GM23338 (cell line): ENCODE measurements at regions not wholly inside any gene's neighbourhood (a gene's known extent, or its start where the extent isn't known, plus 50 kb on each side); places are given as distances from the start of the nearest gene placed in this dataset.

Experiments
- CTCF ChIP-seq, 2 experiments: fragments of 200-600 bp in 1 of 2; sonication (generic) in 1 of 2; conservative IDR thresholded peaks; 2 replicates each; pipeline versions ENCODE4 v1.5.1 to v1.6.1; 2016 to 2017; ENCODE audit warnings: antibody characterized with exemption in 2 of 2, low read depth in 2 of 2, mild to moderate bottlenecking in 2 of 2, moderate library complexity in 1 of 2
- EZH2 ChIP-seq: fragments of 200-600 bp; sonication (generic); IDR thresholded peaks from one replicate; pipeline ENCODE4 v1.8.0; 2017; ENCODE audit warnings: antibody characterized with exemption, mild to moderate bottlenecking, low read depth; ENCODE audit not compliant: unreplicated experiment
- EZH2phosphoT487 ChIP-seq: fragments of 200-600 bp; sonication (generic); IDR thresholded peaks from one replicate; pipeline ENCODE4 v1.8.1; 2018; ENCODE audit warnings: antibody characterized with exemption; ENCODE audit not compliant: unreplicated experiment
- JUNB ChIP-seq: IDR thresholded peaks from one replicate; pipeline ENCODE4 v1.6.1; 2016; ENCODE audit warnings: antibody characterized with exemption; ENCODE audit not compliant: unreplicated experiment
- POLR2AphosphoS5 ChIP-seq: IDR thresholded peaks from 2 replicates; pipeline ENCODE4 v1.6.1; 2016; ENCODE audit warnings: antibody characterized with exemption, low read depth
- REST ChIP-seq: IDR thresholded peaks from one replicate; pipeline ENCODE4 v1.6.1; 2018; ENCODE audit warnings: antibody characterized with exemption; ENCODE audit not compliant: unreplicated experiment

- TF ChIP-seq EZH2phosphoT487: no peak
- TF ChIP-seq CTCF (conservative IDR thresholded peaks at IDR 0.05; ENCODE audit: low read depth in 2 of 2): no peak
- no peak for TF ChIP-seq EZH2
- TF ChIP-seq REST: no peak
- TF ChIP-seq POLR2AphosphoS5: no peak
- TF ChIP-seq JUNB: no peak
Measured at GRCh38 chr12:17666641-17667324, 423.2 kb downstream of the RERGL start.
